ENCODE measurements at regions not wholly inside any gene's neighbourhood (a gene's known extent, or its start where the extent isn't known, plus 50 kb on each side); places are given as distances from the start of the nearest gene placed in this dataset.

DNA sequence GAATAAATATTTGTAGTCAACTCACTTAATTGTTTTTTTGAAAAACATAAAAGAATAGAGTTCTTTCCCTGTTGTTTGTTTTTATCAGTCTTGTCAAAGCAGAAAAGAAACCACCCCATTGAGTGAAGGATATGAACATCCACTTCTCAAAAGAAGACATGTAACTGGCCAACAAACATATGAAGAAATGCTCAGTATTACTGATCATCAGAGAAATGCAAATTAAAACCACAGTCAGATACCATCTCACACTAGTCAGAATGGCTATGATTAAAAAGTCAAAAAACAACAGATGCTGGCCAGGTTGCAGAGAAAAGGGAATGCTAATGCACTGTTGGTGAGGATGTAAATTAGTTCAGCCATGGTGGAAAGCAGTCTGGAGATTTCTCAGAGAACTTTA lies 326.1 kb upstream of the EMCN start:
- DNase-seq = no peak

DNA sequence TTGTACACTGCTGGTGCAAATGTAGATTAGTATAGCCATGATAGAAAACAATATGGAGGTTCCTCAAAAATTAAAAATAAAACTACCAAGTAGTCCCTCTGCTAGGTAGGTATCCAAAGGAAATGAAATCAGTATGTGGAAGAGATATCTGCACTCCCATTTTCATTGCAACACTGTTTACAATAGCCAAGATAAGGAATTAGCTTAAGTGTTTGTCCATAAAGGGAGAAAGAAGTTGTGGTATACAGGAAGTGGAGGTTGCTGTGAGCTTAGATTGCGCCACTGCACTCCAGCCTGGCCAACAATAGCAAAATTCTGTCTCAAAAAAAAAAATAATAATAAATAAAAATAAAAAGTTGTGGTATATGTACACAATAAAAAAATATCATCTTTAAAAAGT lies 325.0 kb upstream of the EMCN start:
- no peak for DNase-seq

DNA sequence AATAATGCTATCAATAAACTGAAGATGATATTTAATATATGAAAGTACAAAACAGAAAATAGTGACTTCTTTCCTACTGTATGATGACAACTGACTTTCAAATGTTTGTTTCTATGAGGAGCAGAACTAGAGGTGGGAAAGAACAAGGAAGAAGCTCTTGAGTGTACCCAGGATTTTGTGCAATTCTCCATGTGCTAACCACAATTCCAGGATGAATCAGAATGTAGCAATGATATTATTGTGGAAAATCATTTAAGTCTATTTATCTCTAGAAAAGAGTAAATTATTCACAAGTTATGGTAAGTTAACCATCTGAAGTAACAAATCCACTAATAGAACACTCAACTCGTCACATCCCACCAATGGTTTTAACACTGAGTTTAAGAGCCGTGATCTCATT lies 324.1 kb upstream of the EMCN start:
- DNase-seq = no peak

DNA sequence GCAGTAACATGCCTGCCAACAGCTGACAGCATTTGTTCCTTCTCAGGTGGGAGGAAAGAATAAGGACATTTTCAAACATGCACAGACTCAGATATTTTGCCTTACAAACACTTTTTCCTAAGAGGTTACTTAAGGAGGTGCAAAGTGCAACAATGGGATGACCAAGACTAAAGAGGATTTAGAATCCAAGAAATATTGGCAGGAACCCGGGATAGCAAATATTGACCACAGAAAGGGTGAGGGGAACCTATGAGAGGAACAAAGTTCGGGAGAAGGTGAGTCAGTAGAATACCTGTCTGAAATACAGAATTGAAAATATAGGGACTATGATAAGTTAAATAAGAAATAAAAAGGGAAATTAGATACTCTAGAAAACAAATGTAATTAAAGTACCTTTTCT lies 321.9 kb upstream of the EMCN start:
- no peak for DNase-seq

DNA sequence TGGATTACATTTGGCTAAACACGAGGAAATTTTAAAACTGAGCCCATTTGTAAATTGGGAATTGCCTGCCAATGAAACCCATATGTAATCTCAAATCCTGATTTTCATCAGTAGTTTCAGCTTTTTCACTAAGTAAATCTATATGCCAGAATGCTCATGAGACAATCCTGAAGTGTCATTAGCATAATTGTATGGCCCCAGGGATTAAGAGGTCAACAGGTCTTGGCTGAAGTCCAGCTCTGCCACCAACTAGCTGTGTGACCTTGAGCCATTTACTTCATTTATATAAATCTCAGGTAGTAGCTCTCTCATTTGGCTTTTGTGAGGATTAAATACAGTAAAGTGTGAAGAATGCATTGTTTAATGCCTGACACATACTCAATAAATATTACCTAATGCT lies 320.5 kb upstream of the EMCN start:
- no peak for DNase-seq

DNA sequence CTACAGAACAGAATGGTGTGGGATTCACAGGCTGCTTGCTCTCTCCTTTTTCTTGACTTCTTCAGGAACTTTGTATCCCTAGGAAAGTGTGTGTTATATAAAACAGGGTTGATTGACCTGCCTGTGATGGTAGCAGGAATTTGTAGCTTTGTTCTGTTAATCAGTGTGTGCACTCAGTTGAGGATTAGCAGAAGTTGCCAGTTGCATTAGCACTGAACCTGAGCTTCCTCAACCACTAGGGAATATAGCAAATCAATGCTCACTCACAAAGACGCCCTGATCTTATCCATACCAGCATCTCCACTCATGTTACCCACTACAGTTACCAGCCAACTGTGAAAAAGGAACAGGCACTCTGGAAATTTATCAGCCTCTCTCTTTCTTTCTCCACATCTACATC lies 319.1 kb upstream of the EMCN start:
- DNase-seq = no peak

DNA sequence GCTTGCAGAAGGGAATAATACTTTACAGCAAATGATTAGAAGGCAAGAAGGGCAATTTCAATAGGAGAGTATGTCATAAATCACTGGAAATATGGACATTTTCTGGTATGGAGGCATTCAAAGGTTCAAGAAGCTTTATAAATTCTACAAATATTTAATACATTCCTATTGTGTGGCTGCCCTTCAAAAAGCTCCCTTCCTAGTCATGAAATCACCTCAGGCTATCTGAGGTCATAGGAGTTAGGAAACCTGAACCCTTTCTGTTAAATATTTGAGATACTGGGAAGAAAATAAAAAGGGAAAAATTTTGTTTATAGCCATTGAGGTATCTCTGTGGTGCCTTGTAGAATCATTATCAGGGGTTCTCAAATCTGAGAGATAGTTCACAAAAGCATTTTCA lies 316.8 kb upstream of the EMCN start:
- DNase-seq = no peak

DNA sequence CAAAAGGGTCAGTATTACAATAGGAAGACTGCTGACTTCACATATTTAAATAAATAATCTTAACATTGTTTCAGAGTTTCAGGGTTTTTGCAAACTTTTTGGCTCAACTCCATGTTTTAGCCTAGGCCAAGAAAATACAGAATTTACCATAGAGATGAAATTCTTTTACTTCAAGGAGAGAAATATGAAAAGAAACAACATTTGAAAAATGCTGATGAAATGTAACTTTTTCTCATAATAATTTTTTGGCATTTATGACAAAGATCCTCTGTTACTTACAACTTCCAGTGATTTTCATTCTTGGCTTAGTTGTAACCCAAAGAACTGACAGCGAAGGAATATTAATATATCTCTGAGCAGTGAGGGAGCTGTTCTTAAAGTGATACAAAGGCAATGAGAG lies 316.1 kb upstream of the EMCN start:
- DNase-seq = peak; percentile 49

DNA sequence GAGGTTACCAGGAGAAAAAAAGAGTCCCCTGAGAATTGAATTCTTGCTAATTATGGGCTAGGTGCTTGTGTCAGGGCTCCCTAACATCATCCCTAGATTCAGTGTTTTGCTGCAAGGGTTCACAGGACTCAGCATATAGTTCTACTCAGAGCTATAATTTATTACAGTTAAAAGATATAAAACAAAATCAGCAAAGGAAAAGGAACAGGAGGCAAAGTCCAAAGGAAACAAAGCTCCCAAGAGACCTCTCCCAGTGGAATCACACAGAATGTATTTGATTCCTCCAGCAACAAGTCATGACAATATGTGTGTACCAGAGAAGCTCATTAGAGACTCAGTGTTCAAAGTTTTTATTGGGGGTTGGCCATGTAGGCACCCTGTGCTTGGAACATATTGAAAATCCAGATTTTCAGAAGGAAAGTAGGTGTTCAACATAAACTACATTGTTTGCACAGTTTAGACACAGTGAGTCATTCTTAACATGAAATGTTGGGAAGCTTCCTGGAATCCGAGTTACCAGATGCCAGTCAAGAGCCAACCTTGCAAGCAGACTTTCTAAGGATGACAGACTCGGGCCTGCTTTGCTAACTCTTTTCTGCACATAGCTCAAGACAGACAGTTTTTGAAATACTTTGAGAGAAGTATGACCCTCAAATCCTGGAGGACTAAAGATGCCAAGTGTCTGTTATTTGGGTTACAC lies 311.3 kb upstream of the EMCN start:
- no peak for DNase-seq

DNA sequence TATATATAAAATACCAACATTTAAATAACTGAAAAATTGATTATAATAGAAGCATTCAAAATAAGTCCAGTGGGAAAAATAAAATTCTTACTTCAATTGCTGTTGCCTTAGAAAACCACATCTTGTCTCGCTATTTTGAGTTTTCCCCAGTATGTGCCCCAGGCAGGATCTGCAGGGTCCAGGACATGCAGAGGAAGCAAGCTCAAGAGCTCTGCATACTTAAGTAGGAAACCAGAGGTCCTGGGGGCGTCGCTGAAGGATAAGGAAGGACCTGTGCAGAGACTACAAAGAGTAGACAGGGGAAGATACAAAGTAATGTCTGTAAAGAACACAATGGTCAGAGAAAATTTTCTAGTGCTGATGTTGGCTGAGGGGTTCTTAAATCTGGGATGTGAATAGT lies 310.5 kb upstream of the EMCN start:
- no peak for DNase-seq

DNA sequence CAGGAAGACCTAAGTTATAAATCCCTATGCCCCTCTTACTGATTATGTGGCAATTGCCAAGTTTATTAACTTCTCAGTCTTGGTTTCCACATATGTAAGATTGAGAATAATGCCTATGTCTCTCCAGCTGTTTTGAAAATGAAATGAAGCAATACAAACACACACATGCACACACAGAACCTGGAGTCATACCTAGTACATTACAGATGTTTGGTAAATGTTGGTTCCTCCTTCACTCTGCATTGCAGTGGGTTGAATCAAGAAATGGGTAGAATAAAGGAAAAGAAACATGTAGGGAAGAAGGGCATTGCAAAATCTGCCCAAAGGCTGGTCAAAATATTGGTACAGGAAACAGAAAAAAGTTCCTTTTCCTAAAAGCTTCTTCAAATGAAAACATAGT lies 309.9 kb upstream of the EMCN start:
- no peak for DNase-seq

DNA sequence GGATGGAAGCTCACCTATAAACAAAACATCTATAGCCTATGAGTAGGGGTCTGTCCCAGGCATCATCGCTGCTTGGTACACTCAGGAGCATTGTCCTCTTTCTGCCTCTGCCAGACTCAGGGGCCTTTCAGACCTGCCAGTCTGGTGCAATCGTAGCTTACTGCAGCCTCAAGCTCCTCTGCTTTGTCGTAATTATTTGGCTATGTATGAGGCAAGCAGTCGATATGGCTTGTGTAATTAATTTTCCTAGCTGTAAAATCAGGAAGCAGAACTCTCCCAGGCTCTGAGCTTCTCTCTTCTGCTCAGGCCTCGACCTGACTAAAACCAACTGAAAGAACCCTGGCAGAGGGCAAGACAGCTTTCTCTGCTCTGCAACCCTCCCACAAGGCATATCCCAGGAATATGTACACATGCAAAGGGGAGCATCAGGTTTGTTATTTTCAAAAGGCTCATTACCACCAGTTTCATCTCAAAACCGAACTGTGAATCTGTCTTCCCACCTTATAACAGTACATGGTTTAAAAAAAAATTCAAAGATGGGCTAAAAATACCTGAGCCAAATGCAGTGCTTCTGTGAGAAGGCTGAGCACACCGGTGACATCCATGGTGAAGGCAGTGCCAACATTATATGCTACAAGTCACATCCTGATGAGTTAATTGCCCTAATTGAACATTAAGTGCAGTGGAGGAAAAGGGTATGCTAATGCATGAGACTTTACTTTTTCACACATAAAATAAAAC lies 309.2 kb upstream of the EMCN start:
- DNase-seq = no peak

DNA sequence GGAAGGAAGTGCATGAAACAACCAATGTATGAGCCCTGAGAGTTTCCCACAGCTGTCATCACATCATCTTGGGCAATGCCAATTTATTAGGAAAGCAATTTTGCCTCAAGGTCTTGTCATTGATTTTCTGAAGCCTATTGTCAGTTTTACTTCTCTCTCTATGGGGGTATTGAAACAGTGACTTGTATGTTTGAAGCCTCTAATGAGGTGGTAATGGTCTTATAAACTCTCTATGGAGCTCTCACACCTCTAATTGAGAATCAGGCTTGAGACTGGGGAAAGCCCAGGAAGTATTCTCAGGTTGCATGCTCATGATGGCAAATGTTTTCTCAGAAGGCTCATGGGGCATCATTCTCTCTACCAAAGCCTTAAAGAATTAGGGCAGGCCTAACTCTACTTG lies 308.2 kb upstream of the EMCN start:
- DNase-seq = no peak

DNA sequence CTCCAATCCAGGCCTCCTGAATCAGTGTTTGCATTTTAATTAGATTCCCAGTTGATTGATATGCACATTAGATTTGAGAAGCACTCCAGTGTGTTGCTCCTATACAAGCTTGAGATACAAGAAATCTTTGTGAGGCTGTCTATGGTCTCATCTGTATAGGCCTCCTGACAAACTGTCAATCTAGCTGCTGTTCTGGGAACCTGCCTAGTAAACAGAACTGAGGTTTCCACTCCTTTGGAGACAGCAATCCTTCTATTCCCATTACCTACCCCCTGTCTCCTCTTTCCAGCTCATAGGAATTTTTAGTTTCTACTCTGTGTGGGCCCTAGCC lies 306.1 kb upstream of the EMCN start:
- DNase-seq = no peak

DNA sequence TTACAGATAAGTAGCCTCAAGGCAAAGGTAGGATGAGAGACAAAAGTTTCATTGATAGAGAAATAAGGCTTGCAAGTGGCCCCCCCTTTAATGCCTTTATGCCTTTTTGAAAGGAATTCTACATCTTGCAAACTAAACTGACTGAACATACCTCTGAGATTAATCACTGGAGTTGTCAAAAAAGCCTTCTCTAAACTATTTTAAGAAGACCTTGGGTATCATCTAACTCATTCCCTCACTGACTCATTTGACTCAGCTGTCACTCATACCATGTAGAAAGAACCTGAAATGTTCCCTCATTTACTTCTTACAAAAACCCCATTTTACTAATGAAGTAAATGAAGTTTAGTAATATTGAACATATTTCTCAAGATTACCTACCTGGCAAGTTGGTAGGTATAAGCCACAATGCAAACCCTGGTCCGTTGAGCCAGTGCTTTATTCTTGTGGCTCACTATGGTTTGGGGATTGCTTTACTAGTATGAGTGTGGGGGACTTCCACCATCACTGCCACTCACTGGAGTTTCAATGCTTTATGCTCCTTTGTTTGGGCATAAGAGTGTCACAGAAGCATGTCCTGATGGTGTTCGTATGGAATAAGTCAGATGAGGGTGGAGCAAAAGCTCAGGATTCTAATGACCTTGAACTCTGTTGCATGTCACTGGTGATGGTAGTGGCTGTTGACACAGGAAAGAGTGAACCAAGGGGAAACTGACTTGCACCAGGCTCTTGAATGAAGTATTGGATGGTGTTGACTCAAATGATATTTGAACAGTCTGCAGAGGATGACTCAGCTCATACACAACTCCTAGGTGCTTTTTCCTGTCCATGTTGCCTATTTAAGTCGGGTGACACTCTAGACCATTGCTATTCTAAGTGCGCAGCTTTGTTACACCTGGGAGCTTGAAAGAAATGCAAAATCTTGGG lies 305.5 kb upstream of the EMCN start:
- DNase-seq = no peak

DNA sequence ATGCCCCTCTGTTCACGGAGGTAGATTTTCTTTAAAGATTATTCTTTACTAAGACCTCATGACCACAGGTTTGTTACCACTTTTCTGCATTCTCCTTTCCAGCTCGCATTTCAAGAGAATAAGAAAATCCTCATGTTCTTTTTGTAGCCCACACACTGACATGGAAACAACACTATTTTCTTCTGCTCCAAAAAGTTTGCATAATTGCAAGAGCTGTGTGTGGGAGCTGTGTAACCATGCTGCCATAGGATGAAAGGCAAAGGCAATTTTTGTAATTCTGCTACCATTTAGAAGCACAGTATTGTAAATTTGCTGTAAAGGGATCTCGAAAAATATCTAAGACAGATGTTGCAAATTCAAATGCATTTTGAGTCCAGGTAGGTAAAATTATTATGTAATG lies 302.4 kb upstream of the EMCN start:
- no peak for DNase-seq

DNA sequence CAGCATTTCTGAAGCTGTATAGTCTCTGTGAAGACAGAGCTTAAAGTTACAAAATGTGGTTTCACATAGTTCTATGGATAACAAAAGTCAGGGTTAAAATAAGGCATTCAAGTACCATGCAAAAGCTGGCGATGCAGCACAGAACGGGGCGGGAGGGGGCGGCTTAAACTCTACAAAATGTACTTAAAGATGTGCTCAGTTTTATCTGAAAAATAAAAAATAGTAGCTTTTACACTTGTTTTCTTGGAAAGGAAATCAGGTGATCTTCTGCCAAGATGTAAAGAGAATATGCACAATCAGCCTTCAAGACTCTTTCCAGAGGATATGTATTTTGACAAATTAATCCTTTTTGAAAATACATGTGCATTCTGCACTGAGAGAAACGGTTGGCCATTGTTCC lies 301.7 kb upstream of the EMCN start:
- no peak for DNase-seq

DNA sequence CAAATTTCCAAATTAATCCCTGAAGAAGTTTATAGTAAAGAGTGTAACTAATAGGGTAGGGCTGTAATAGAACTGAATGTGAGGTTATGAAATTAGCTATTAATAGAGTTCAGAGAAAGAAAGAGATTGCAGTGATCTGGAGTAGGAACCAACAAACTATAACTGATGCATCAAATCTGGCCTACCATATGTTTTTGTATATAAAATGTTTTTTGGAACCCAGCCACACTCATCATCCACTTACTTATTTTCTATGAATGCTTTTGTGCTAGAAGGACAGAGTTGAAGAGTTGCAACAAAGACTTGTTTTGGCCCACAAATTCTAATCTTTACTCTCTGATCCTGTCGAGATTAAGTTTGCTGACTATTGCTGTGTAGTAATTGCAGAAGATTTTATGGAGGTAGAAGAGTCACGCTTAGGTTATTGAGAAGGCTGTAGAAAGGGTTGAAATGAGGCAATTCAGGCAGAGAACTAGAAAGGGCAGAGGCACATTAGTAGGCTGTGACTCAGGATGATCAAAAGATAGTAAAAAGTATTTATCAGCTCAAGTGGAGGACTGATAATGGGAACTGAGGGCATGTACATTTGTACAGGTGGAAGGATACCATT lies 298.7 kb upstream of the EMCN start:
- DNase-seq = no peak

DNA sequence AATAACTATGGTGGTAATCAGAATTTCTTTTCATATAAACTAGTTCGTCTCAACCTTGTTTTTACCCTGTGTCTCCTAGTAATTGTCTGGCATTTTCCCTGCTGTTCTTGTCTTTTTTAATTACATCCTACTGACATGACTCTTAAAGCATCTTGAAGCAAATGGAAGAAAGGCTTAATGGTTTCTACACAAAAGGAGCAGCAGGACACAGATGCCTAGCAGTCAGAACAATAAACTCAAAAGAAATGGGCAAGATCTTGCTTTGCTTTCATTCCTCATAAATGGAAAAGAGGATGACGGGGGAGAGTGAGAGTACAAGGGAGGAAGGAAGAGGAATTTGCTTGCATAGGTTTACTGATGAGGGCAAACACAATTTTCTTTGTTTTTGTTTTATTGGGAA lies 293.2 kb upstream of the EMCN start:
- DNase-seq = no peak

DNA sequence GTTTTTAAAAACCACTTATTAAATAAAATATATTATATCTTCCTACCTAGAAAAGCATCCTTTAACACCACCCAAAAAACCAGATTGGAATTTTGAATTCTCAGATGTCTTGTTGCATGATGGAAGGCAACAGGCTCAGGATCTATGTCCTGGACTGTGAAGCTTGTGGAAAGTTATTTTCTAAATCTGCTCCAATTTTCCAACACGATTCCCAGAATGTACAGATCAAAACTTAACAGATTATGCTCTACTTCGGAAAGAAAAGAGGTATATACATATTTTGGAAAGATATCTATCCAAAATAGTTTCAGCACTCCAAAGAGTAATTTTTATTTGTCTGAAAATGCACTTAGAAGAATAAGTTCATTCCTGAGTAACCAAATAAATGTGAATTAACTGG lies 291.7 kb upstream of the EMCN start:
- peak; percentile 62 for DNase-seq

DNA sequence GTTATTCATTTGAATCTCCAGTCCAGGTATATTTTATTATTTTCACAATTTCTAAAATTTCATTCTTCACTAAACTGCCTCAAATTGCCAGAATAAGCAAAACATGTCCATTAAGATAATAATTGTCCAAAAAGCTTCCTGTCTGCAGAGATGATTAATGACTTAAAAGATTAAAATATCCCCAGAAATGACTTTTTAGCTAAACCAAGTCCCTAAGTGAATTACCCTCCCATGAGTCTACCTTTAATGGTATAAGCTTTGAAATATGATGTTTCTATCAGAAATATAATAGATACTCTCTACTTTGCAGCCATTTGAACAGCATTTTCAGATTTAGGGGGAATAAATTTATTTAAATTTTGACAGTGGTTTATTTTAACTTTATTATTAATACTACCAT lies 289.2 kb upstream of the EMCN start:
- DNase-seq = no peak

DNA sequence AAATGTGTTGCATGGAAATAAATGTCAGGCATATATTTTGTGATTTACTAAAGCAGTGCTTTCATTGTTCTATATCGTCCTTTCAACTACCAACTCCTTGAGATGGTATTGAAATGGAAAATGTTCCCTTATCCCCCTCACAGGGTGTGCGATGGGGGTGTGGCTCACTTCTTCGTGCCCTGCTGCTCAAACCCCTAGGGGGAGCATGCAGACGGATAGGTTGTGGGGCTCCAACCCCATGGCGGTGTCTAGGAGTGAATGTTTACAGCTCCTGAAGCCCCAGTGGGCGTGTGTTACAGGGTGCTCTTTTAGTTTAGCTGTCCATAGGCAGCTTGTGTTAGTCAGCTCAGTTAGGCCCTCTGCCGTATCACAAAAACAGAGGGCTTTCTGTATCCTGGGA lies 287.7 kb upstream of the EMCN start:
- DNase-seq = no peak

All from muscle of arm (tissue), 1 donor.